ENCODE measurements at regions not wholly inside any gene's neighbourhood (a gene's known extent, or its start where the extent isn't known, plus 50 kb on each side); places are given as distances from the start of the nearest gene placed in this dataset.

- TF ChIP-seq CTCF (IDR thresholded peaks at IDR 0.05): no peak
- no peak for TF ChIP-seq POLR2A (IDR thresholded peaks at IDR 0.05)
- no peak for TF ChIP-seq EP300 (IDR thresholded peaks at IDR 0.05)
- TF ChIP-seq POLR2AphosphoS5 (IDR thresholded peaks at IDR 0.05): no peak
Observed at GRCh38 chr4:188452097-188452496, 312.9 kb downstream of the TRIML1 start.
